ENCODE measurements at regions not wholly inside any gene's neighbourhood (a gene's known extent, or its start where the extent isn't known, plus 50 kb on each side); places are given as distances from the start of the nearest gene placed in this dataset.

DNA sequence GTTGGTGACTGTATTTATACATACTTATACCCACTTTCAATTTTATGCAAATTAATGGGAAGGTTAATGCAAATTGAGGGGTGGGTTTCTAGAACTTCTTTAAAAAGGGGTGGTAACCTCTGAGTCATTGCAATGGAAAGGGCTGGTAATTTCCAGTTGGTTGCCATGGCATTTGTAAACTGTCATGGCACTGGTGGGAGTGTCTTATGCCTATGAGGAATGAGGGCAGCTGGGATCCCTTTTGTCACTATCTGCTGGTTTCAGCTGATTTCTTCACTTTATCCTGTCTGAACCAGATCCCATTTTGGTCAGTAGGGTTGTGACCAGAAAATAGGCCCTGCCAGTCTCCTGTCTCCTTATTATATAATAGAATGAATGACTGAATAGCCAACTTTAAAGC lies 1006.7 kb upstream of the GOT2 start:
- Histone ChIP-seq H3K27ac (no peak overlapping the region), H3K4me1 (no peaks in the 10 kb centered on the region), H3K9me3 (no peaks in the 10 kb centered on the region), H3K27me3 (no peaks in the 10 kb centered on the region), H3K4me3 (replicated peaks in 1 of 3) (no peak overlapping the region), H3K36me3 (no peaks in the 10 kb centered on the region)
- no peak for DNase-seq
- TF ChIP-seq, protein P1, sequence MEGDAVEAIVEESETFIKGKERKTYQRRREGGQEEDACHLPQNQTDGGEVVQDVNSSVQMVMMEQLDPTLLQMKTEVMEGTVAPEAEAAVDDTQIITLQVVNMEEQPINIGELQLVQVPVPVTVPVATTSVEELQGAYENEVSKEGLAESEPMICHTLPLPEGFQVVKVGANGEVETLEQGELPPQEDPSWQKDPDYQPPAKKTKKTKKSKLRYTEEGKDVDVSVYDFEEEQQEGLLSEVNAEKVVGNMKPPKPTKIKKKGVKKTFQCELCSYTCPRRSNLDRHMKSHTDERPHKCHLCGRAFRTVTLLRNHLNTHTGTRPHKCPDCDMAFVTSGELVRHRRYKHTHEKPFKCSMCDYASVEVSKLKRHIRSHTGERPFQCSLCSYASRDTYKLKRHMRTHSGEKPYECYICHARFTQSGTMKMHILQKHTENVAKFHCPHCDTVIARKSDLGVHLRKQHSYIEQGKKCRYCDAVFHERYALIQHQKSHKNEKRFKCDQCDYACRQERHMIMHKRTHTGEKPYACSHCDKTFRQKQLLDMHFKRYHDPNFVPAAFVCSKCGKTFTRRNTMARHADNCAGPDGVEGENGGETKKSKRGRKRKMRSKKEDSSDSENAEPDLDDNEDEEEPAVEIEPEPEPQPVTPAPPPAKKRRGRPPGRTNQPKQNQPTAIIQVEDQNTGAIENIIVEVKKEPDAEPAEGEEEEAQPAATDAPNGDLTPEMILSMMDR (IDR thresholded peaks at IDR 0.05): no peak
- TF ChIP-seq POLR2A (IDR thresholded peaks at IDR 0.05): no peak
- intact Hi-C loops (cut with DNase I): no loop called here

DNA sequence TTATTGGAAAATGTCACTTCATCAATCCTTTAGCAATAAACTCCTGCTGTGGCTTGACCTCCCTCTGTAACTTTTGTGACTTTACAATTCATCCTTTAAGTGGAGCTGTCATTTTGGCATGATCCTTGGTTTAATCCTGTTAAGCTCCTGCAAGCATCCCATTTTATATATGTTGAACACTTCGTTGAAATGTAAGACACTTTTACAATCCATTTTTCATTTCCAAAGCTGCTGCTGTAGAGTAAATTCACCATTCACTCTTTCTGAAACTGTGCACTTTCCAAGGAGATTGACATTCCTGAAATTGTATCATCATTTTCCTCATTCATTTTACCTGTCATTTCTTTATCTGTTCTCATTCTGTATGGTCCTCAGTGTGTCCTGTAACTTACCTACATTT lies 1003.2 kb upstream of the GOT2 start:
- no peak for DNase-seq
- intact Hi-C loops (cut with DNase I): no loop called here
- Histone ChIP-seq H3K27me3 (no peaks in the 10 kb centered on the region), H3K36me3 (no peaks in the 10 kb centered on the region), H3K9me3 (no peaks in the 10 kb centered on the region), H3K4me3 (replicated peaks in 1 of 3) (no peak overlapping the region), H3K27ac (no peak overlapping the region), H3K4me1 (no peaks in the 10 kb centered on the region)
- TF ChIP-seq, protein P1 (IDR thresholded peaks at IDR 0.05): no peak
- no peak for TF ChIP-seq POLR2A (IDR thresholded peaks at IDR 0.05)
- 53 to 57% methylated on average over 1 of the region's 1 CpG for WGBS, 2 donors

DNA sequence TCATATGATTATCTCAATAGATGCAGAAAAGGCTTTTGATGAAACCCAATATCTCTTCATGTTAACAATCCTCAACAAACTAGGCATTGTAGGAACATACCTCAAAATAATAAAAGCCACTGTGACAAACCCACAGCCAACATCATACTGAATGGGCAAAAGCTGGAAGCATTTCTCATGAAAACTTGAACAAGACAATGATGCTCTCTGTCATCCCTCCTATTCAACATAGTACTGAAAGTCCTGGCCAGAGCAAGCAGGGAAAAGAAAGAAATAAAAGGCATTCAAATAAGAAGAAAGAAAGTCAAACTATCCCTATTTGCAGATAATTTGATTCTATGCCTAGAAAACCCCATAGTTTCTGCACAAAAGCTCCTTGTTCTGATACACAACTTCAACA lies 999.2 kb upstream of the GOT2 start:
- Histone ChIP-seq H3K27me3 (no peaks in the 10 kb centered on the region), H3K9me3 (no peaks in the 10 kb centered on the region), H3K27ac (no peak overlapping the region), H3K4me3 (replicated peaks in 1 of 3) (no peak overlapping the region), H3K36me3 (no peaks in the 10 kb centered on the region), H3K4me1 (no peaks in the 10 kb centered on the region)
- no peak for DNase-seq
- intact Hi-C loops (cut with DNase I): no loop called here
- TF ChIP-seq POLR2A (IDR thresholded peaks at IDR 0.05): no peak
- TF ChIP-seq, protein P1 (IDR thresholded peaks at IDR 0.05): no peak

DNA sequence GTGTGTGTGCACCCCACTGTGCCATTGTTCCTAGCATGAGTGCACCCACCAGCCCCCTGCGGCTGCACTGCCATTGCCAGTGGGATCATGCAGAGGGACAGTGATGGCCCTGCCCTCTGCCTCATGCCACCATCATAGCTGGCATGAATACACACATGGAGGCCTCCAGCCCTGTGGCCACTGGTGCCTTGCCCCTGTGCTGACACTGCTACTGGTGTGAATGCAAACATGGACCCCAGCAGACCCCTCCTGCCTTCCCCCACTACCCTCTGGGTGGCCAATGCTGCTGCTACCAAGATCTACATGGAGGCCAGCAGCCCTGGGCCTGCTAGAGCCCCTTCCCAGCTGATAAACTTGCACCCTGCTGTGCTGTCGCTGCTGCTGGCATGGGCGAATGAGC lies 995.5 kb upstream of the GOT2 start:
- no peaks in the 10 kb centered on the region for H3K9me3 ChIP-seq
- DNase-seq: no peak
- WGBS, 2 donors: 90 to 100% methylated on average over 1 to 2 of the region's 3 CpGs
- H3K4me1 ChIP-seq: no peaks in the 10 kb centered on the region
- no peaks in the 10 kb centered on the region for H3K36me3 ChIP-seq
- H3K27ac ChIP-seq: no peak overlapping the region
- no peaks in the 10 kb centered on the region for H3K27me3 ChIP-seq
- intact Hi-C loops (cut with DNase I): no loop called here
- no peak for TF ChIP-seq POLR2A (IDR thresholded peaks at IDR 0.05)
- TF ChIP-seq, protein P1 (IDR thresholded peaks at IDR 0.05): no peak
- H3K4me3 ChIP-seq (replicated peaks in 1 of 3): no peak overlapping the region

DNA sequence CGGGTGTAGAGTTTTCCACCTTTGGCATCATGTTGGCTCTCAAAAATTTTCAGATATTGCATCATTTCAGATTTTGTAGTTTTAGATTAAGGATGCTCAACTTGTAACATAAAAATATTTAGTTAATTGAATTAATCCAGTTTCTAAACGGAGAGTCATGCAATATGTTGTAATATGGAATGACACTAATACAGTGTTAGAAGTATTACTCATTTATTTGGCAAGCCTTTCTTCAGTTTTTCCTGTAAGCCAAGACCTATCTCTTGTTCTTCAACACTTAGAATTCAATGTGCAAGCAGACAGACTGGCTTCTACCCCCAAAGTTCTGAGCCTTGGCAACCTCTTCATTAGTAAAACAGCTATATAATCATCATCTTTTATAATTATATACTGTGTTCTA lies 985.0 kb upstream of the GOT2 start:
- no peak for DNase-seq
- H3K9me3 ChIP-seq: no peaks in the 10 kb centered on the region
- H3K4me1 ChIP-seq: no peaks in the 10 kb centered on the region
- no peak overlapping the region for H3K27ac ChIP-seq
- TF ChIP-seq, protein P1 (IDR thresholded peaks at IDR 0.05): no peak
- no peak for TF ChIP-seq POLR2A (IDR thresholded peaks at IDR 0.05)
- no peak overlapping the region for H3K4me3 ChIP-seq (replicated peaks in 1 of 3)
- H3K27me3 ChIP-seq: no peaks in the 10 kb centered on the region
- no peaks in the 10 kb centered on the region for H3K36me3 ChIP-seq
- intact Hi-C loops (cut with DNase I): no loop called here
- WGBS, 2 donors: 75 to 77% methylated on average over 2 of the region's 2 CpGs
